ENCODE measurements at regions not wholly inside any gene's neighbourhood (a gene's known extent, or its start where the extent isn't known, plus 50 kb on each side); places are given as distances from the start of the nearest gene placed in this dataset.
"Not testable (repeated sequence)": the region's sequence is repeated elsewhere in the genome, so short reads cannot be mapped to it uniquely, and the experiment has no call there.

GRCh38 chrX:63204266-63205074, 146.7 kb downstream of the SPIN4 start:
- ATAC-seq = peak in 3 of 4 donors; percentile 71 to 86 (median 79)

GRCh38 chrX:63201987-63202386, 149.1 kb downstream of the SPIN4 start:
- H3K4me1 ChIP-seq; intact Hi-C loops (cut with DNase I); H3K27ac ChIP-seq; H3K36me3 ChIP-seq; H3K27me3 ChIP-seq; H3K9me3 ChIP-seq; ATAC-seq; DNase-seq; H3K4me3 ChIP-seq: not testable (repeated sequence)
- no CpG with 5 or more reads among the region's 4 CpGs for WGBS, 4 donors

More at GRCh38 chrX:63204266-63205074, 146.7 kb downstream of the SPIN4 start:
- H3K27ac ChIP-seq; H3K4me1 ChIP-seq; DNase-seq; intact Hi-C loops (cut with DNase I); H3K4me3 ChIP-seq; H3K36me3 ChIP-seq; H3K27me3 ChIP-seq; H3K9me3 ChIP-seq: not testable (repeated sequence)
- no CpG with 5 or more reads among the region's 7 CpGs for WGBS, 4 donors

GRCh38 chrX:63198693-63199092, 152.4 kb downstream of the SPIN4 start:
- intact Hi-C loops (cut with DNase I); H3K9me3 ChIP-seq; H3K27me3 ChIP-seq; H3K27ac ChIP-seq; H3K36me3 ChIP-seq; DNase-seq; ATAC-seq; H3K4me1 ChIP-seq; H3K4me3 ChIP-seq: not testable (repeated sequence)
- no CpG with 5 or more reads among the region's 3 CpGs for whole genome bisulfite sequencing, 4 donors

- H3K4me1 ChIP-seq; H3K4me3 ChIP-seq; H3K27ac ChIP-seq; H3K9me3 ChIP-seq; intact Hi-C loops (cut with DNase I); H3K36me3 ChIP-seq; ATAC-seq; H3K27me3 ChIP-seq: not testable (repeated sequence)
- WGBS, 4 donors = 85 to 95% (median 90%) methylated on average over 16 to 29 of the region's 29 CpGs
- DNase-seq = peak in 1 of 5 donors; percentile 13
These were observed 158.6 kb downstream of the SPIN4 start for GRCh38 chrX:63192366-63193041.

GRCh38 chrX:63186137-63186536, 165.0 kb downstream of the SPIN4 start:
- Histone ChIP-seq H3K27me3 (no peaks in the 10 kb centered on the region), H3K27ac (no peak overlapping the region), H3K4me3 (no peak overlapping the region), H3K4me1 (no peaks in the 10 kb centered on the region), H3K36me3 (no peaks in the 10 kb centered on the region), H3K9me3 (no peaks in the 10 kb centered on the region)
- no peak for DNase-seq
- TF ChIP-seq POLR2A (IDR thresholded peaks at IDR 0.05) = no peak
- no peak for TF ChIP-seq CTCF (IDR thresholded peaks at IDR 0.05)
- 45 to 67% (median 57%) methylated on average over 1 of the region's 1 CpG for WGBS, 4 donors
- no peak for ATAC-seq
- intact Hi-C loops (cut with DNase I) = no loop called here

- H3K4me3 ChIP-seq; intact Hi-C loops (cut with DNase I); H3K27me3 ChIP-seq; ATAC-seq; DNase-seq; H3K9me3 ChIP-seq; H3K27ac ChIP-seq; H3K4me1 ChIP-seq; H3K36me3 ChIP-seq: not testable (repeated sequence)
- WGBS, 4 donors = no CpG with 5 or more reads among the region's 3 CpGs
These were observed 171.3 kb downstream of the SPIN4 start for GRCh38 chrX:63179852-63180251.

- H3K27ac ChIP-seq; H3K36me3 ChIP-seq; H3K4me1 ChIP-seq; ATAC-seq; H3K9me3 ChIP-seq; H3K27me3 ChIP-seq; H3K4me3 ChIP-seq; intact Hi-C loops (cut with DNase I); DNase-seq: not testable (repeated sequence)
- WGBS, 4 donors = no CpG with 5 or more reads among the region's 4 CpGs
These were observed 174.6 kb downstream of the SPIN4 start for GRCh38 chrX:63176578-63176977.

- H3K4me3 ChIP-seq; H3K4me1 ChIP-seq; H3K36me3 ChIP-seq; H3K9me3 ChIP-seq; H3K27me3 ChIP-seq; intact Hi-C loops (cut with DNase I); H3K27ac ChIP-seq; DNase-seq: not testable (repeated sequence)
- ATAC-seq = peak in 3 of 4 donors; percentile 54 to 88 (median 77)
- no CpG with 5 or more reads among the region's 8 CpGs for WGBS, 4 donors
These were observed 177.1 kb downstream of the SPIN4 start for GRCh38 chrX:63173841-63174718.

GRCh38 chrX:63169416-63169815, 181.7 kb downstream of the SPIN4 start:
- intact Hi-C loops (cut with DNase I); DNase-seq; H3K4me3 ChIP-seq; H3K36me3 ChIP-seq; H3K27me3 ChIP-seq; H3K9me3 ChIP-seq; H3K4me1 ChIP-seq; H3K27ac ChIP-seq: not testable (repeated sequence)
- ATAC-seq = peak in 1 of 4 donors; percentile 11
- WGBS, 4 donors = no CpG with 5 or more reads among the region's 4 CpGs

Measured in heart left ventricle (tissue), 16 donors.